Gastroesophageal sphincter (tissue), 3 donors: ENCODE measurements at regions not wholly inside any gene's neighbourhood (a gene's known extent, or its start where the extent isn't known, plus 50 kb on each side); places are given as distances from the start of the nearest gene placed in this dataset.

Experiments
- CTCF ChIP-seq, 4 experiments: fragments of 200-600 bp in 2 of 4; fragments of 450-650 bp in 2 of 4; sonication (generic) in 1 of 4; IDR thresholded peaks; one replicate each; pipeline ENCODE4 v1.5.1; 2017 to 2019; ENCODE audit warnings: antibody characterized with exemption in 4 of 4, mild to moderate bottlenecking in 2 of 4, moderate library complexity in 2 of 4
- POLR2A ChIP-seq, 2 donors: fragments of 450-650 bp; IDR thresholded peaks; one replicate each; pipeline ENCODE4 v1.6.1; 2017; ENCODE audit warnings: antibody characterized with exemption in 2 of 2, mild to moderate bottlenecking in 2 of 2, moderate library complexity in 1 of 2
- POLR2AphosphoS5 ChIP-seq: sonication (generic); formaldehyde crosslinking; IDR thresholded peaks from one replicate; pipeline ENCODE4 v1.6.1; 2017; ENCODE audit warnings: antibody characterized with exemption

- no peak for TF ChIP-seq CTCF (IDR thresholded peaks at IDR 0.05)
- no peak for TF ChIP-seq POLR2A (IDR thresholded peaks at IDR 0.05)
- no peak for TF ChIP-seq POLR2AphosphoS5
Observed at GRCh38 chr7:80369321-80369720, 142.5 kb downstream of the GNAT3 start.
